ENCODE measurements at regions not wholly inside any gene's neighbourhood (a gene's known extent, or its start where the extent isn't known, plus 50 kb on each side); places are given as distances from the start of the nearest gene placed in this dataset.

GRCh38 chr1:82896036-82896435, 1095.3 kb downstream of the ADGRL2 start:
- TF ChIP-seq CTCF (IDR thresholded peaks at IDR 0.05) (no peak), POLR2A (IDR thresholded peaks at IDR 0.05; ENCODE audit: low read depth) (no peak)
